Fibroblast of pulmonary artery (primary cell): ENCODE measurements at regions not wholly inside any gene's neighbourhood (a gene's known extent, or its start where the extent isn't known, plus 50 kb on each side); places are given as distances from the start of the nearest gene placed in this dataset.

ENCODE experiments used
- DNase-seq: peaks from one replicate; pipeline ENCODE4 v3.0.0-alpha.2; 2010; ENCODE audit warnings: low read depth
- H3K4me3 ChIP-seq: replicated peaks from 2 replicates; pipeline ENCODE4 v1.5.1; 2011; ENCODE audit warnings: low read depth, mild to moderate bottlenecking, control low read depth, low read length, moderate library complexity
- TF ChIP-seq, protein P1 (sequence below): IDR thresholded peaks from 2 replicates; pipeline ENCODE4 v1.5.1; 2011; ENCODE audit warnings: mild to moderate bottlenecking, control low read depth, low read length, inconsistent platforms; ENCODE audit errors: missing control alignments

DNA sequence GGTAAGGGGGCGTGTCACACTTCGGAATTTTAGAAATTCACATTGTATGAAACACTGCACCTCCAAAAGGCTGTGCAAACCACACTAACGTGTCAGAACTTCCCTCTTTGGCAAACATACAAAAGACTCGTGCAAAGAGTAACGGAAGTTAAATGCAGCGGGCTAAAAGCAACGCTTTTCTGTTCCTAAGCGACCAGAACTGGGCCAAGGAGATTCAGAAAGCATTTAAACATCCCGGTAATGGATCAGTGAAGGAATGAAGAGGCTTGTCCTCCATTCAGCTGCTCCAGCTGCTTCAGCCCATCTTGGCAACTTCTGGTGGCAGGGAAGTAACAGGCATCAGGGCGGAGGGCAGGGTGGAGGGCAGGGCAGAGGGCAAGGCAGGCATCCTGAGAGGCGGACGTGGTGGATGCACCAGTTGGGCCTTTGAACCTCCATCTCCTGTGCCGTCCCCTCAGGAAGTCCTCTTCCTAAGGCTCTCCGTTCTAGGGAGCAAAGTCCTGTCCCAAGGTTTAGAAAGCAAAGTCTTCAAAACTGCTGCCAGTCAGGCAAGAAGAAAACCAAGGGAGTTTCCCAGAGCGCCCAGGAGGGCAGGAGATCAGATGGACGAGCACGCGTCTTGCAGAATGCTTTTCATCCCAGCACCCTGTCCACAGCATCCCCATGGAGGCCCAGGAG is 230.7 kb downstream of the ZNF516 start:
- TF ChIP-seq, protein P1, sequence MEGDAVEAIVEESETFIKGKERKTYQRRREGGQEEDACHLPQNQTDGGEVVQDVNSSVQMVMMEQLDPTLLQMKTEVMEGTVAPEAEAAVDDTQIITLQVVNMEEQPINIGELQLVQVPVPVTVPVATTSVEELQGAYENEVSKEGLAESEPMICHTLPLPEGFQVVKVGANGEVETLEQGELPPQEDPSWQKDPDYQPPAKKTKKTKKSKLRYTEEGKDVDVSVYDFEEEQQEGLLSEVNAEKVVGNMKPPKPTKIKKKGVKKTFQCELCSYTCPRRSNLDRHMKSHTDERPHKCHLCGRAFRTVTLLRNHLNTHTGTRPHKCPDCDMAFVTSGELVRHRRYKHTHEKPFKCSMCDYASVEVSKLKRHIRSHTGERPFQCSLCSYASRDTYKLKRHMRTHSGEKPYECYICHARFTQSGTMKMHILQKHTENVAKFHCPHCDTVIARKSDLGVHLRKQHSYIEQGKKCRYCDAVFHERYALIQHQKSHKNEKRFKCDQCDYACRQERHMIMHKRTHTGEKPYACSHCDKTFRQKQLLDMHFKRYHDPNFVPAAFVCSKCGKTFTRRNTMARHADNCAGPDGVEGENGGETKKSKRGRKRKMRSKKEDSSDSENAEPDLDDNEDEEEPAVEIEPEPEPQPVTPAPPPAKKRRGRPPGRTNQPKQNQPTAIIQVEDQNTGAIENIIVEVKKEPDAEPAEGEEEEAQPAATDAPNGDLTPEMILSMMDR, result no peak
- H3K4me3 ChIP-seq, result no peak overlapping the region

DNA sequence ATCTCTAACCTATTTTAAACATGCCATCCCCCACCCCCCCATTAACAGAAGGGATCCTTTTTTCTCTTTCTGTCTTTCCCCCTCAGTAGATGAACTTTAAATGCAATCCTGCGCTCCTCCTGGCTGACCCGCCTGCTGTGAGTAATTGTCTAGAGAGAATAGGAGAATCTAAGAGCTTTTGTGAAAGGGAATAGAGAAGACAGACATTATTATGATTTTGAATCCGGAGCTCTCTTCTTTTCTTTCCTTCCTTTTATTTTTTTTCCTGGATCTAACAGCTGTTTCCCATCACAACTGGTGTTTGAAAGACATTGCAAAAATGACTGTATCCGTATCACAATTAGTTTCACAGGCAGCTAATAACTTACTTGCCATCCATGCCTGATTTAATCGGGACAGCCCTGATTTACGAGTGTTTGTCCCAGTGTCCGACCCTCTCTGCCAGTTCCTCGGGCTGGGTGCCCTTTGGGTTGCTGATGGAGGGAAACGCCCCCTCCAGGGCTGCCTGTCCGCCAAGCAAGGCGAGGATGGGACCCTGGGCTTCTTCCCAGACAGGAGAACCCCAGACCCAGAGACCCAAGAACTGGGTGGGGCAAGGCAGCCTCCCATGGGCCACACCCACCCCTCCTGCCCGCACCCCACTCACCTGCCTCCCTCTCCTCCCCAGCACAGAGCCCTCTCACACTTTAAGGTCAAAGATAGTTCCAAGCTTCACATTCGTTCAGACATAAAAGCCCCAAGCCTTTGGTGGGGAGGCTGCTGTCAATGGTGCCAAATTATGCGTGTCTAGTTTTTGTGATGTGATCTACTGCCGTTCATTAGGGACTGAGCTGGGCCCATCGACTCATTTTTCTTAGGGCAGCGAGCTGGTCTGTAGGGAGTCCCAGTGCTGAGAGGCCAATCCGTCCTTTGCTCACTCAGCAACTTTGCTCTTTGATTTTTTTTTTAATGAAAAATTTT is 231.7 kb downstream of the ZNF516 start:
- H3K4me3 ChIP-seq, result no peak overlapping the region
- TF ChIP-seq, protein P1, result no peak
- DNase-seq, result no peak

More for the DNA sequence above, 230.7 kb downstream of the ZNF516 start:
- DNase-seq, result no peak

DNA sequence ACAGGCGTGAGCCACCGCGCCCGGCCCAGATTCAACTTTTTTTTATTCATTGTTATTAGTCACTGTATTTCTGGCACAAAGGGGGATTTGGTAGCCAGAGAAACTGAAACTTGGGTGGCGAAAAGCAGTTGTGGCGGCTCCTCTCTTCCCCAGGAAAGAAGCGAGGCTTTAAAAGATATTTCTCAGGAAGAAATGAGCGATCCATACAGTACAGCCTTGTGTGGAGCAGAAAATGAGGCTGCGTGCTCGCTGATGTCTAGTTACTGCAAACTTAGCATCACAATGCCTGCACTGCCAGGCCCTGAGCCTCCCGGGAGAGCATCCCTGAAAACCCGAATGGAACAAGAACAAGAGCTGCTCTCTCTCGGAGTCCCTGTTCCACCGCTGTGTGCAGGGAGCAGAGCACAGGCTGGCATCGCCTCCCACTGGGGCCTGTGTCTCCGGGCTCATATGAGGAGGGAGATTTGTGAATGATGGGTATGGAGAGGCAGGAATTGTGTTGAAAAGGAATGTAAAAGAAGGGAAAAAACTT is 234.0 kb downstream of the ZNF516 start:
- no peak overlapping the region for H3K4me3 ChIP-seq
- TF ChIP-seq, protein P1, result no peak
- DNase-seq, result no peak

DNA sequence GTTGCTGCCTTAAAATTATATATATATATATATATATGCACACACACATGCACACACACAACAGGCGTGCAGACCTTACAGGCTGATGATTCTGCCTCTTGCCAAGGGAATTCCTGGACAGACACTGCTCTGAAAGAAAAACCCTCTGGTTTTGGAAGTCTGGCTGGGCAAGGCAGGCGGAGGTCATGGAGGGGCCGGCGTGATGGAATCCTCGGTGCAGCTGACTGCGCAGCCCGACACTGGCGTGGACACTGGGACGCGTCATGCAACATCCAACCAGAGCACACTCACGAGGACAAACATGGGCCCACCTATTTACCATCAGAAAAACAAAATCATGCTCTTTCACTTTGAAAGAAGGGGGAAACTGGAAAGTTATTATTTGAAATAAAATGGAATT is 235.3 kb downstream of the ZNF516 start:
- TF ChIP-seq, protein P1, result no peak
- no peak overlapping the region for H3K4me3 ChIP-seq
- no peak for DNase-seq

DNA sequence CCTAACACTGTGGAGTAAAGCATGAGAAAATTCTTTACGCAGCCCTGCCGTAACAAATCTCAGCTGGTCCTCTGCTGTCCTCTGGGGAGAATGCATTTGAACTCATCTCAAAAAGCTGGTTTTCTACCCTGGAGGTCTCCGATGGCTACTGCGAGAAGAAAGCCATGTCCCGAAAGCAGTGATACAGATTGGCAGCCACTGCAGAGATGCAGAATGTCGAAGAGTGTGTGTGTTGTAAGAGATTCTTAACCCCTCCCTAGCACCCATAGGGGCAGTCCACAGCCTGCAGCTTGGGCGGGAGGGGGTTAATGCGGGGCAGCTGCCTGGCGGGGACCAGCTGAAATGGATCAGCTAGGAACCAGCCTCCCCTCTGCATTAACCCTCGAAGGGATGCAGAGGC is 235.9 kb downstream of the ZNF516 start:
- DNase-seq, result no peak
- no peak overlapping the region for H3K4me3 ChIP-seq
- TF ChIP-seq, protein P1, result peak; percentile 4

DNA sequence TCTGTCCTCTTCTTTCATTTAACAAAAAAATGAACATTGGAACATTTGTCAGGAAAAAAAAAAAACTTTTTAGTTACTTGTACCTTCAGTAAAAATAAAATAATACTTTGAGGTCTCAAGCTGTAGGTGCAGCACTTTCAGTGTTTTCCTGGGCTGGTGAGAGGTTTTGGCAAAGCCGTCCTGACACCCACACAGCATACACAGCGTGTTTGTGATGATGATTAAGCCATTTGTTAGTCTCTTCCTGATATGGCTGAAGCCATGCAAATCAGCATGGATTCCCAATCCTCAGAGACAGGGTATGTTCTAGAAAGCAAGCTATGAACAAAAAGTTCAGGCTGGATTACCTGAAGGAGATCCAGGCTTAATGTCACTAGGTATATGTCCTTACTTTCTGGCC is 236.8 kb downstream of the ZNF516 start:
- DNase-seq, result peak; percentile 8
- H3K4me3 ChIP-seq, result no peak overlapping the region
- TF ChIP-seq, protein P1, result no peak
